ENCODE measurements at regions not wholly inside any gene's neighbourhood (a gene's known extent, or its start where the extent isn't known, plus 50 kb on each side); places are given as distances from the start of the nearest gene placed in this dataset.

DNA sequence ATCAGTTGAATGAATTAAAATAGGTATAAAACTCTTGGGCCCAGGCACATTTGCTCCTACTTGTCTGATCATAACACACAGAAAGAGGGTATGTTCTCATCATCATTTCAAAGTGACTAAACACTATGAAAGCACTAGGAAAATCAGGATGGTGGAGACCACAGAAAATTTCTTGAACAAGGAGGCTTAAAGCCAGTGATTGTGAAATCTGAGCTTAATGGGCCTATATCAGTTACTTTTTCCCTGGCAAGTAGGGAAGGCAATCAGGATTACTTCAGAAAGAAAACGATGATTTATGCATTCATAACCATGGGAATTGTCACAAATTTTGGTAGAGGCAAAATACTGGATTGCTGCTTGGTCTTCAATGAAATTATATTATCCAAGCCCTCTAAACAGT lies 434.4 kb upstream of the CNTN4 start (continued):
- TF ChIP-seq, protein P1, sequence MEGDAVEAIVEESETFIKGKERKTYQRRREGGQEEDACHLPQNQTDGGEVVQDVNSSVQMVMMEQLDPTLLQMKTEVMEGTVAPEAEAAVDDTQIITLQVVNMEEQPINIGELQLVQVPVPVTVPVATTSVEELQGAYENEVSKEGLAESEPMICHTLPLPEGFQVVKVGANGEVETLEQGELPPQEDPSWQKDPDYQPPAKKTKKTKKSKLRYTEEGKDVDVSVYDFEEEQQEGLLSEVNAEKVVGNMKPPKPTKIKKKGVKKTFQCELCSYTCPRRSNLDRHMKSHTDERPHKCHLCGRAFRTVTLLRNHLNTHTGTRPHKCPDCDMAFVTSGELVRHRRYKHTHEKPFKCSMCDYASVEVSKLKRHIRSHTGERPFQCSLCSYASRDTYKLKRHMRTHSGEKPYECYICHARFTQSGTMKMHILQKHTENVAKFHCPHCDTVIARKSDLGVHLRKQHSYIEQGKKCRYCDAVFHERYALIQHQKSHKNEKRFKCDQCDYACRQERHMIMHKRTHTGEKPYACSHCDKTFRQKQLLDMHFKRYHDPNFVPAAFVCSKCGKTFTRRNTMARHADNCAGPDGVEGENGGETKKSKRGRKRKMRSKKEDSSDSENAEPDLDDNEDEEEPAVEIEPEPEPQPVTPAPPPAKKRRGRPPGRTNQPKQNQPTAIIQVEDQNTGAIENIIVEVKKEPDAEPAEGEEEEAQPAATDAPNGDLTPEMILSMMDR (IDR thresholded peaks at IDR 0.05) = no peak

GRCh38 chr3:1666865-1667264 lies 431.8 kb upstream of the CNTN4 start:
- Histone ChIP-seq H3K9me3 (peaks cover 9% of the 10 kb centered on the region), H3K79me2 (ENCODE audit: insufficient read depth) (no peaks in the 10 kb centered on the region), H3K9me2 (no peaks in the 10 kb centered on the region), H3K27me3 (ENCODE audit: insufficient read depth) (no peaks in the 10 kb centered on the region), H3K36me3 (replicated peaks in 1 of 2; ENCODE audit: control insufficient read depth in 1 of 2, insufficient read depth in 2 of 2, low read length in 1 of 2) (no peaks in the 10 kb centered on the region), H3K27ac (ENCODE audit: low read depth in 2 of 2, low read length in 1 of 2) (no peak overlapping the region), H3K4me1 (ENCODE audit: control insufficient read depth in 1 of 2, insufficient read depth in 2 of 2, low read depth in 1 of 2, low read length in 1 of 2) (no peaks in the 10 kb centered on the region; a peak in 1 of 4 replicates), H2AFZ (ENCODE audit: low read depth) (no peak overlapping the region), H3F3A (replicated peaks; ENCODE audit: insufficient read depth) (no peaks in the 10 kb centered on the region), H3K9ac (no peak overlapping the region), H3K4me2 (no peak overlapping the region), H4K20me1 (ENCODE audit: insufficient read depth) (no peaks in the 10 kb centered on the region), H3K4me3 (ENCODE audit: low read depth in 2 of 2, low read length in 1 of 2) (no peak overlapping the region)
- ChIA-PET CTCF (no interaction called here), POLR2A (no interaction called here)
- TF ChIP-seq SIN3A (IDR thresholded peaks at IDR 0.05; ENCODE audit: borderline replicate concordance, low read depth, low read length) = no peak
- TF ChIP-seq ELF1 (IDR thresholded peaks at IDR 0.05) = no peak
- no peak for TF ChIP-seq RAD21 (IDR thresholded peaks at IDR 0.05; ENCODE audit: low read length)
- TF ChIP-seq YY1 (IDR thresholded peaks at IDR 0.05; ENCODE audit: low read depth) = no peak
- TF ChIP-seq GATA2 (CRISPR knock-in tag; IDR thresholded peaks at IDR 0.05) = no peak
- TF ChIP-seq TAF1 (IDR thresholded peaks at IDR 0.05; ENCODE audit: borderline replicate concordance, low read depth, low read length) = no peak
- no peak for TF ChIP-seq MAX (IDR thresholded peaks at IDR 0.05; ENCODE audit: low read depth)
- no peak for TF ChIP-seq MEF2A (IDR thresholded peaks at IDR 0.05; ENCODE audit: borderline replicate concordance, low read depth)
- TF ChIP-seq, protein P2, sequence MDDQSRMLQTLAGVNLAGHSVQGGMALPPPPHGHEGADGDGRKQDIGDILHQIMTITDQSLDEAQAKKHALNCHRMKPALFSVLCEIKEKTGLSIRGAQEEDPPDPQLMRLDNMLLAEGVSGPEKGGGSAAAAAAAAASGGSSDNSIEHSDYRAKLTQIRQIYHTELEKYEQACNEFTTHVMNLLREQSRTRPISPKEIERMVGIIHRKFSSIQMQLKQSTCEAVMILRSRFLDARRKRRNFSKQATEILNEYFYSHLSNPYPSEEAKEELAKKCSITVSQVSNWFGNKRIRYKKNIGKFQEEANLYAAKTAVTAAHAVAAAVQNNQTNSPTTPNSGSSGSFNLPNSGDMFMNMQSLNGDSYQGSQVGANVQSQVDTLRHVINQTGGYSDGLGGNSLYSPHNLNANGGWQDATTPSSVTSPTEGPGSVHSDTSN (IDR thresholded peaks at IDR 0.05) = no peak
- no peak for TF ChIP-seq FOXJ3 (CRISPR knock-in tag; IDR thresholded peaks at IDR 0.05)
- no peak for TF ChIP-seq RCOR1 (IDR thresholded peaks at IDR 0.05; ENCODE audit: low read length)
- no peak for TF ChIP-seq USF1 (IDR thresholded peaks at IDR 0.05; ENCODE audit: borderline replicate concordance, low read depth)
- TF ChIP-seq POLR2AphosphoS5 (IDR thresholded peaks at IDR 0.05; ENCODE audit: low read depth, low read length) = no peak
- DNase-seq = no peak
- WGBS (ENCODE audit: low lambda C conversion rate) = 48% methylated on average over 1 of the region's 1 CpG
